ENCODE measurements at regions not wholly inside any gene's neighbourhood (a gene's known extent, or its start where the extent isn't known, plus 50 kb on each side); places are given as distances from the start of the nearest gene placed in this dataset.

- no peaks in the 10 kb centered on the region for H3K9me1 ChIP-seq (ENCODE audit: insufficient read depth, low read length)
- CTCF ChIA-PET = interaction anchor here (0.6 to 1.0 kb wide), 2 partner anchors 16 to 259 kb away, joined by 3 read pairs; no protein-coding TSS in a partner anchor
- no peak overlapping the region for H3K4ac ChIP-seq (ENCODE audit: low read depth, low read length)
- H2BK15ac ChIP-seq (ENCODE audit: low read depth, low read length) = no peak overlapping the region
- H3K4me2 ChIP-seq (ENCODE audit: low read depth, low read length) = no peak overlapping the region
- H2BK5ac ChIP-seq (ENCODE audit: low read depth, low read length, poor library complexity, severe bottlenecking) = no peak overlapping the region
- no peak overlapping the region for H2BK120ac ChIP-seq (ENCODE audit: low read depth, low read length)
- POLR2A ChIA-PET (ENCODE audit: unreplicated experiment) = no interaction called here
- H3K36me3 ChIP-seq (ENCODE audit: control insufficient read depth, insufficient read depth, low read length) = no peaks in the 10 kb centered on the region
- no peak overlapping the region for H3K23ac ChIP-seq (ENCODE audit: low read depth, low read length)
- H3K4me3 ChIP-seq (ENCODE audit: insufficient read depth, low read depth, low read length) = no peak overlapping the region
- no peak overlapping the region for H3K9ac ChIP-seq (ENCODE audit: low read depth, low read length)
- WGBS, 2 experiments (ENCODE audit: extremely low coverage in 2 of 2, insufficient read length in 1 of 2) = no CpG with 5 or more reads among the region's 3 CpGs
- in situ Hi-C loops (cut with MboI; ENCODE audit: low sequenced_read_pairs) (no loop called here), dilution Hi-C loops (cut with HindIII; ENCODE audit: low sequenced_read_pairs, unreplicated experiment) (no loop called here), intact Hi-C loops (cut with micrococcal nuclease) (no loop called here)
- H3K27ac ChIP-seq (ENCODE audit: insufficient read depth, low read length) = no peak overlapping the region
- H2AFZ ChIP-seq (replicated peaks; ENCODE audit: low read length, poor library complexity) = no peak overlapping the region
- H2AK9ac ChIP-seq (replicated peaks; ENCODE audit: low read depth, low read length, poor library complexity) = no peak overlapping the region
- H4K5ac ChIP-seq (ENCODE audit: low read depth, low read length) = no peak overlapping the region
- H3K79me1 ChIP-seq (ENCODE audit: low read depth in 1 of 2, low read length in 2 of 2) = no peaks in the 10 kb centered on the region
- H3K18ac ChIP-seq (ENCODE audit: low read depth, low read length) = no peak overlapping the region
- H3K9me3 ChIP-seq (ENCODE audit: control insufficient read depth, insufficient read depth, low read length) = no peaks in the 10 kb centered on the region
- H4K91ac ChIP-seq (ENCODE audit: insufficient read depth, low read depth, low read length) = no peak overlapping the region
- H3K56ac ChIP-seq (ENCODE audit: extremely low read depth, insufficient read depth, low read length) = no peak overlapping the region
- H4K8ac ChIP-seq (ENCODE audit: low read depth in 2 of 2, low read length in 2 of 2) = no peak overlapping the region
- H3K14ac ChIP-seq (replicated peaks; ENCODE audit: low read depth, low read length) = no peak overlapping the region
- no TSS peak for BruUV-seq (replicated peaks)
- H2AK5ac ChIP-seq (ENCODE audit: low read depth, low read length) = no peak overlapping the region
- no peaks in the 10 kb centered on the region for H3K4me1 ChIP-seq (ENCODE audit: control insufficient read depth, insufficient read depth, low read length)
- H2BK20ac ChIP-seq (ENCODE audit: low read depth, low read length) = no peak overlapping the region
- TF ChIP-seq SMC3 (IDR thresholded peaks at IDR 0.05; ENCODE audit: low read depth, low read length) (no peak), RCOR1 (IDR thresholded peaks at IDR 0.05; ENCODE audit: insufficient replicate concordance, low read length) (no peak), CEBPB (IDR thresholded peaks at IDR 0.05; ENCODE audit: low read depth, low read length) (no peak), ELK1 (IDR thresholded peaks at IDR 0.05; ENCODE audit: borderline replicate concordance, low read depth, low read length) (no peak), RFX5 (IDR thresholded peaks at IDR 0.05; ENCODE audit: low read depth, low read length) (no peak), MAZ (IDR thresholded peaks at IDR 0.05; ENCODE audit: borderline replicate concordance, low read depth, low read length) (no peak), NFE2L2 (IDR thresholded peaks at IDR 0.05; ENCODE audit: low read depth, low read length) (no peak), USF2 (IDR thresholded peaks at IDR 0.05; ENCODE audit: low read depth, low read length) (no peak), RAD21 (IDR thresholded peaks at IDR 0.05; ENCODE audit: low read length) (no peak), CHD1 (IDR thresholded peaks at IDR 0.05; ENCODE audit: low read depth, low read length) (no peak), POLR2A (IDR thresholded peaks at IDR 0.05; ENCODE audit: low read depth, low read length) (no peak), FOS (IDR thresholded peaks at IDR 0.05; ENCODE audit: low read depth, low read length) (no peak), MAFK (IDR thresholded peaks at IDR 0.05; ENCODE audit: low read depth, low read length) (no peak), BHLHE40 (IDR thresholded peaks at IDR 0.05; ENCODE audit: low read depth, low read length) (no peak), MXI1 (IDR thresholded peaks at IDR 0.05; ENCODE audit: borderline replicate concordance, low read depth, low read length) (no peak), CTCF (conservative IDR thresholded peaks at IDR 0.05; ENCODE audit: low read depth, low read length) (no peak)
- DNase-seq = no peak
- no peaks in the 10 kb centered on the region for H3K27me3 ChIP-seq (ENCODE audit: control insufficient read depth, insufficient read depth, low read length)
- no peak for ATAC-seq (ENCODE audit: low read depth)
- H4K20me1 ChIP-seq (ENCODE audit: insufficient read depth, low read length) = no peaks in the 10 kb centered on the region
These were observed 219.5 kb downstream of the PAPSS1 start for GRCh38 chr4:107500551-107500950.
